Activated CD4-positive, alpha-beta memory T cell treated with anti-CD3 and anti-CD28 coated beads for 36 hours (primary cell): ENCODE measurements at regions not wholly inside any gene's neighbourhood (a gene's known extent, or its start where the extent isn't known, plus 50 kb on each side); places are given as distances from the start of the nearest gene placed in this dataset.

Experiments
- CTCF ChIA-PET: fragments of 350-600 bp; sonication (Branson Sonifier 250); formaldehyde crosslinking; loops from one replicate; lab custom pipeline; 2021; ENCODE audit warnings: antibody characterized with exemption, inconsistent platforms; lab: Charles Lee
- POLR2A ChIA-PET: fragments of 350-600 bp; sonication (Branson Sonifier 250); formaldehyde crosslinking; loops from one replicate; lab custom pipeline; 2021; ENCODE audit warnings: antibody characterized with exemption; lab: Charles Lee
- DNase-seq: peaks from one replicate; pipeline ENCODE4 v3.0.0-alpha.2; 2020
- H3K27ac Mint-ChIP-seq: one replicate; pipeline ENCODE4 v1.8.0; 2021; ENCODE audit warnings: mixed read lengths
- H3K27me3 Mint-ChIP-seq: one replicate; pipeline ENCODE4 v1.8.0; 2021; ENCODE audit warnings: mixed read lengths
- H3K36me3 Mint-ChIP-seq: one replicate; pipeline ENCODE4 v1.8.0; 2021; ENCODE audit warnings: mixed read lengths
- H3K4me1 Mint-ChIP-seq: one replicate; pipeline ENCODE4 v1.8.0; 2021; ENCODE audit warnings: low read depth, mixed read lengths
- H3K4me3 Mint-ChIP-seq: one replicate; pipeline ENCODE4 v1.8.0; 2021; ENCODE audit warnings: mild to moderate bottlenecking, mixed read lengths
- H3K9me3 Mint-ChIP-seq: one replicate; pipeline ENCODE4 v1.8.0; 2021; ENCODE audit warnings: mixed read lengths
- intact Hi-C: fragments of 100-400 bp; cut with micrococcal nuclease; formaldehyde crosslinking; loops from one replicate; pipeline ENCODE4 v1.15.1; 2023

GRCh38 chr2:64212346-64212745 lies 68.1 kb upstream of the PELI1 start:
- ChIA-PET CTCF (interaction anchor here (0.7 to 1.9 kb wide), 4 partner anchors 16 to 163 kb away, joined by 3 to 20 read pairs (median 6); no protein-coding TSS in a partner anchor), POLR2A (interaction anchor here (0.6 to 3.1 kb wide), 9 partner anchors 9 to 624 kb away, joined by 3 to 26 read pairs (median 8); partner anchors contain the start of genes MDH1 and WDPCP)
- Mint-ChIP-seq H3K4me3 (no peak overlapping the region), H3K27ac (peak overlapping the region; percentile 97), H3K9me3 (no peaks in the 10 kb centered on the region), H3K27me3 (no peaks in the 10 kb centered on the region), H3K36me3 (no peaks in the 10 kb centered on the region), H3K4me1 (peaks cover 71% of the 10 kb centered on the region)
- no peak for DNase-seq
- intact Hi-C loops = loop anchor here (2.0 to 5.0 kb wide), 2 partner anchors 372 to 775 kb away; partner anchors contain the start of genes SLC1A4 and UGP2

- peaks cover 68% of the 10 kb centered on the region for H3K4me1 Mint-ChIP-seq
- H3K27ac Mint-ChIP-seq = peak overlapping the region; percentile 97
- no peak overlapping the region for H3K4me3 Mint-ChIP-seq
- CTCF ChIA-PET = interaction anchor here (0.7 to 1.9 kb wide), 3 partner anchors 15 to 163 kb away, joined by 3 to 20 read pairs (median 5); no protein-coding TSS in a partner anchor
- intact Hi-C loops = loop anchor here (2.0 to 5.0 kb wide), 2 partner anchors 372 to 774 kb away; partner anchors contain the start of genes SLC1A4 and UGP2
- peak; percentile 80 for DNase-seq
- no peaks in the 10 kb centered on the region for H3K27me3 Mint-ChIP-seq
- no peaks in the 10 kb centered on the region for H3K9me3 Mint-ChIP-seq
- POLR2A ChIA-PET = interaction anchor here (0.6 to 3.1 kb wide), 10 partner anchors 9 to 624 kb away, joined by 3 to 26 read pairs (median 6); partner anchors contain the start of genes MDH1 and WDPCP
- no peaks in the 10 kb centered on the region for H3K36me3 Mint-ChIP-seq
Observed at GRCh38 chr2:64212801-64213321, 68.6 kb upstream of the PELI1 start.

GRCh38 chr2:64213532-64214275 lies 69.5 kb upstream of the PELI1 start:
- ChIA-PET POLR2A (interaction anchor here (0.8 to 3.1 kb wide), 22 partner anchors 10 to 178 kb away, joined by 3 to 63 read pairs (median 10); no protein-coding TSS in a partner anchor), CTCF (interaction anchor here (0.9 to 2.9 kb wide), 10 partner anchors 9 to 164 kb away, joined by 4 to 47 read pairs (median 9); no protein-coding TSS in a partner anchor)
- H3K36me3 Mint-ChIP-seq = no peaks in the 10 kb centered on the region
- H3K27me3 Mint-ChIP-seq = no peaks in the 10 kb centered on the region
- DNase-seq = peak; percentile 48
- intact Hi-C loops = loop anchor here (1.0 to 5.0 kb wide), 18 partner anchors 9 to 774 kb away; partner anchors contain the start of genes AFTPH, MDH1, PELI1 and SLC1A4
- H3K27ac Mint-ChIP-seq = peak overlapping the region; percentile 97
- no peaks in the 10 kb centered on the region for H3K9me3 Mint-ChIP-seq
- peak overlapping the region; percentile 63 for H3K4me3 Mint-ChIP-seq
- peaks cover 64% of the 10 kb centered on the region for H3K4me1 Mint-ChIP-seq

GRCh38 chr2:64214281-64215115 lies 70.3 kb upstream of the PELI1 start:
- H3K27ac Mint-ChIP-seq = peak overlapping the region; percentile 97
- H3K9me3 Mint-ChIP-seq = no peaks in the 10 kb centered on the region
- intact Hi-C loops = loop anchor here (1.0 to 5.0 kb wide), 17 partner anchors 10 to 773 kb away; partner anchors contain the start of genes AFTPH, MDH1, PELI1 and SLC1A4
- peak overlapping the region; percentile 63 for H3K4me3 Mint-ChIP-seq
- no peaks in the 10 kb centered on the region for H3K27me3 Mint-ChIP-seq
- H3K4me1 Mint-ChIP-seq = peaks cover 56% of the 10 kb centered on the region
- POLR2A ChIA-PET = interaction anchor here (0.6 to 2.8 kb wide), 20 partner anchors 8 to 178 kb away, joined by 3 to 63 read pairs (median 7); no protein-coding TSS in a partner anchor
- CTCF ChIA-PET = interaction anchor here (0.7 to 2.9 kb wide), 14 partner anchors 8 to 340 kb away, joined by 3 to 47 read pairs (median 4); no protein-coding TSS in a partner anchor
- DNase-seq = peak; percentile 59
- no peaks in the 10 kb centered on the region for H3K36me3 Mint-ChIP-seq

GRCh38 chr2:64217198-64217869 lies 73.1 kb upstream of the PELI1 start:
- H3K9me3 Mint-ChIP-seq = no peaks in the 10 kb centered on the region
- POLR2A ChIA-PET = no interaction called here

GRCh38 chr2:64218137-64218802 lies 74.0 kb upstream of the PELI1 start:
- Mint-ChIP-seq H3K27me3 (no peaks in the 10 kb centered on the region), H3K9me3 (no peaks in the 10 kb centered on the region), H3K36me3 (no peaks in the 10 kb centered on the region), H3K4me1 (peaks cover 37% of the 10 kb centered on the region), H3K27ac (no peak overlapping the region), H3K4me3 (no peak overlapping the region)
- CTCF ChIA-PET = interaction anchor here (0.6 to 2.2 kb wide), 2 partner anchors 82 to 110 kb away, joined by 3 to 9 read pairs; no protein-coding TSS in a partner anchor
- intact Hi-C loops = no loop called here
- DNase-seq = no peak
- POLR2A ChIA-PET = no interaction called here

More at GRCh38 chr2:64217198-64217869, 73.1 kb upstream of the PELI1 start:
- intact Hi-C loops = no loop called here
- no peak for DNase-seq
- CTCF ChIA-PET = interaction anchor here (0.9 to 2.2 kb wide), 2 partner anchors 111 to 116 kb away, joined by 4 to 9 read pairs; no protein-coding TSS in a partner anchor
- Mint-ChIP-seq H3K27ac (no peak overlapping the region), H3K4me3 (no peak overlapping the region), H3K27me3 (no peaks in the 10 kb centered on the region), H3K36me3 (no peaks in the 10 kb centered on the region), H3K4me1 (peaks cover 37% of the 10 kb centered on the region)

GRCh38 chr2:64219149-64219548 lies 74.9 kb upstream of the PELI1 start:
- Mint-ChIP-seq H3K27ac (no peak overlapping the region), H3K36me3 (no peaks in the 10 kb centered on the region), H3K4me1 (peaks cover 38% of the 10 kb centered on the region), H3K9me3 (no peaks in the 10 kb centered on the region), H3K27me3 (no peaks in the 10 kb centered on the region), H3K4me3 (no peak overlapping the region)
- intact Hi-C loops = no loop called here
- ChIA-PET CTCF (interaction anchor here (1.5 kb wide), 1 partner anchor 24 kb away, joined by 3 read pairs; no protein-coding TSS in a partner anchor), POLR2A (interaction anchor here (0.5 to 1.4 kb wide), 3 partner anchors 9 to 156 kb away, joined by 3 to 4 read pairs (median 3); no protein-coding TSS in a partner anchor)
- no peak for DNase-seq

- Mint-ChIP-seq H3K27ac (no peak overlapping the region), H3K27me3 (no peaks in the 10 kb centered on the region), H3K4me1 (peaks cover 35% of the 10 kb centered on the region), H3K36me3 (no peaks in the 10 kb centered on the region), H3K4me3 (no peak overlapping the region), H3K9me3 (no peaks in the 10 kb centered on the region)
- ChIA-PET CTCF (interaction anchor here (1.1 to 1.5 kb wide), 2 partner anchors 26 to 124 kb away, joined by 3 read pairs; no protein-coding TSS in a partner anchor), POLR2A (interaction anchor here (1.0 to 1.4 kb wide), 2 partner anchors 8 to 13 kb away, joined by 3 to 4 read pairs; no protein-coding TSS in a partner anchor)
- intact Hi-C loops = no loop called here
- DNase-seq = no peak
Observed at GRCh38 chr2:64220265-64220664, 76.0 kb upstream of the PELI1 start.

- Mint-ChIP-seq H3K9me3 (no peaks in the 10 kb centered on the region), H3K4me3 (no peak overlapping the region), H3K27me3 (no peaks in the 10 kb centered on the region), H3K27ac (no peak overlapping the region), H3K4me1 (peaks cover 37% of the 10 kb centered on the region), H3K36me3 (no peaks in the 10 kb centered on the region)
- intact Hi-C loops = no loop called here
- no peak for DNase-seq
- POLR2A ChIA-PET = no interaction called here
- CTCF ChIA-PET = interaction anchor here (0.9 kb wide), 1 partner anchor 109 kb away, joined by 3 read pairs; no protein-coding TSS in a partner anchor
Observed at GRCh38 chr2:64220894-64221617, 76.8 kb upstream of the PELI1 start.
